ENCODE measurements at regions not wholly inside any gene's neighbourhood (a gene's known extent, or its start where the extent isn't known, plus 50 kb on each side); places are given as distances from the start of the nearest gene placed in this dataset.

DNA sequence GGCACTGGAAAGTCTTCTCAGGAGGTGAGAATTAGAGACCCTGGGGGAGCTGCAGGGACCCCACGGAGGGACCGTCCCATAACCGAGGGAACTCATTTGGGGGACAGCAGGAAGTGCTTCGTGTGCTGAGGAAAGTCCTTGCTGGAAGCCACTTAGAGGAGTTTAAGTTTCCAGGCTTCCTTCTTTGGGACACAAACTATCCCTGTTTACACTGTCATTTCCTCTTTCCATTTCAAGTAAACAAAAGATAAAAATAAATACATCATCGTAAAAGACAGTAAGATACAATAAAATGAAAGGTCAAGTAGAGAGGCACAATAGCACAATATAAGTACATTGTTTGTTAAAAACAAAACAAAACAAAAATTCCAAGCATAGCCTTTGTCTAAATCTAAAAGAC is 101.2 kb downstream of the TTLL2 start:
- H3K4me1 ChIP-seq (ENCODE audit: control insufficient read depth, low read length): no peaks in the 10 kb centered on the region
- no peaks in the 10 kb centered on the region for H3K79me2 ChIP-seq (ENCODE audit: control insufficient read depth, low read length)
- H3K4me3 ChIP-seq (ENCODE audit: low read length): no peak overlapping the region
- H3K4me2 ChIP-seq (ENCODE audit: low read length): no peak overlapping the region
- no peaks in the 10 kb centered on the region for H4K20me1 ChIP-seq (ENCODE audit: control insufficient read depth, insufficient read depth, low read depth, low read length)
- no peaks in the 10 kb centered on the region for H3F3A ChIP-seq (ENCODE audit: control insufficient read depth, insufficient read depth)
- TF ChIP-seq EZH2phosphoT487 (IDR thresholded peaks at IDR 0.05; ENCODE audit: borderline replicate concordance, low read length): no peak
- TF ChIP-seq, protein P1, sequence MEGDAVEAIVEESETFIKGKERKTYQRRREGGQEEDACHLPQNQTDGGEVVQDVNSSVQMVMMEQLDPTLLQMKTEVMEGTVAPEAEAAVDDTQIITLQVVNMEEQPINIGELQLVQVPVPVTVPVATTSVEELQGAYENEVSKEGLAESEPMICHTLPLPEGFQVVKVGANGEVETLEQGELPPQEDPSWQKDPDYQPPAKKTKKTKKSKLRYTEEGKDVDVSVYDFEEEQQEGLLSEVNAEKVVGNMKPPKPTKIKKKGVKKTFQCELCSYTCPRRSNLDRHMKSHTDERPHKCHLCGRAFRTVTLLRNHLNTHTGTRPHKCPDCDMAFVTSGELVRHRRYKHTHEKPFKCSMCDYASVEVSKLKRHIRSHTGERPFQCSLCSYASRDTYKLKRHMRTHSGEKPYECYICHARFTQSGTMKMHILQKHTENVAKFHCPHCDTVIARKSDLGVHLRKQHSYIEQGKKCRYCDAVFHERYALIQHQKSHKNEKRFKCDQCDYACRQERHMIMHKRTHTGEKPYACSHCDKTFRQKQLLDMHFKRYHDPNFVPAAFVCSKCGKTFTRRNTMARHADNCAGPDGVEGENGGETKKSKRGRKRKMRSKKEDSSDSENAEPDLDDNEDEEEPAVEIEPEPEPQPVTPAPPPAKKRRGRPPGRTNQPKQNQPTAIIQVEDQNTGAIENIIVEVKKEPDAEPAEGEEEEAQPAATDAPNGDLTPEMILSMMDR (IDR thresholded peaks at IDR 0.05; ENCODE audit: low read depth, low read length, poor library complexity, severe bottlenecking): no peak
- 0 out of 2 replicates have a peak, but pooled peaks cover 3% of the 10 kb centered on the region for H3K9me3 ChIP-seq (ENCODE audit: control insufficient read depth, insufficient read depth, low read length)
- H3K27me3 ChIP-seq (ENCODE audit: control insufficient read depth, low read length): no peaks in the 10 kb centered on the region
- H3K36me3 ChIP-seq (ENCODE audit: control insufficient read depth, low read length): no peaks in the 10 kb centered on the region
- no peaks in the 10 kb centered on the region for H3K9me2 ChIP-seq (replicated peaks; ENCODE audit: control insufficient read depth, low read length)
- no peak overlapping the region for H3K27ac ChIP-seq (ENCODE audit: low read depth, low read length)

DNA sequence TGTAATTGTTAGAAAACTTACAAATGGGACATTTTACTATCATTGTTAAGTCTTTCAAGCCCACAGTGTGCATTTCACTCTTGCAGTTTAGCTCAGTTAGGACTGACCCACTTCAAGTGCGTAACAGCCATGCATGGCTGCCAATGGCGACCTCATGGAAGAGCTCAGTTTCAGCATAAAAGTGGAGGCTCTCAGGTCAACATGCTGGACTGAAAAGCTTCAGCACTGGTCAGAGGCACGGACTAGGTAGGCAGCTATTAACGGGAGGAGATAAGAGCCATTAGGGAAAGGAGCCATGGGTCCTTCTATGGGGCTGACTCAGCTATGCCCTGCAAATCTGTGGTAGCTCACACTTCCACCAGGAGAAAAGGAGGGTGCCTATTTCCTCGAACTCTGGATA is 101.8 kb downstream of the TTLL2 start:
- TF ChIP-seq, protein P1 (IDR thresholded peaks at IDR 0.05; ENCODE audit: low read depth, low read length, poor library complexity, severe bottlenecking): no peak
- TF ChIP-seq EZH2phosphoT487 (IDR thresholded peaks at IDR 0.05; ENCODE audit: borderline replicate concordance, low read length): no peak
- H3K9me3 ChIP-seq (ENCODE audit: control insufficient read depth, insufficient read depth, low read length): 0 out of 2 replicates have a peak, but pooled peaks cover 3% of the 10 kb centered on the region
- H3K27ac ChIP-seq (ENCODE audit: low read depth, low read length): no peak overlapping the region
- H3K4me3 ChIP-seq (ENCODE audit: low read length): no peak overlapping the region
- no peak overlapping the region for H3K4me2 ChIP-seq (ENCODE audit: low read length)
- no peaks in the 10 kb centered on the region for H3K9me2 ChIP-seq (replicated peaks; ENCODE audit: control insufficient read depth, low read length)
- H3K27me3 ChIP-seq (ENCODE audit: control insufficient read depth, low read length): no peaks in the 10 kb centered on the region
- H3K4me1 ChIP-seq (ENCODE audit: control insufficient read depth, low read length): no peaks in the 10 kb centered on the region
- H4K20me1 ChIP-seq (ENCODE audit: control insufficient read depth, insufficient read depth, low read depth, low read length): no peaks in the 10 kb centered on the region
- H3K79me2 ChIP-seq (ENCODE audit: control insufficient read depth, low read length): no peaks in the 10 kb centered on the region
- no peaks in the 10 kb centered on the region for H3K36me3 ChIP-seq (ENCODE audit: control insufficient read depth, low read length)
- no peaks in the 10 kb centered on the region for H3F3A ChIP-seq (ENCODE audit: control insufficient read depth, insufficient read depth)

DNA sequence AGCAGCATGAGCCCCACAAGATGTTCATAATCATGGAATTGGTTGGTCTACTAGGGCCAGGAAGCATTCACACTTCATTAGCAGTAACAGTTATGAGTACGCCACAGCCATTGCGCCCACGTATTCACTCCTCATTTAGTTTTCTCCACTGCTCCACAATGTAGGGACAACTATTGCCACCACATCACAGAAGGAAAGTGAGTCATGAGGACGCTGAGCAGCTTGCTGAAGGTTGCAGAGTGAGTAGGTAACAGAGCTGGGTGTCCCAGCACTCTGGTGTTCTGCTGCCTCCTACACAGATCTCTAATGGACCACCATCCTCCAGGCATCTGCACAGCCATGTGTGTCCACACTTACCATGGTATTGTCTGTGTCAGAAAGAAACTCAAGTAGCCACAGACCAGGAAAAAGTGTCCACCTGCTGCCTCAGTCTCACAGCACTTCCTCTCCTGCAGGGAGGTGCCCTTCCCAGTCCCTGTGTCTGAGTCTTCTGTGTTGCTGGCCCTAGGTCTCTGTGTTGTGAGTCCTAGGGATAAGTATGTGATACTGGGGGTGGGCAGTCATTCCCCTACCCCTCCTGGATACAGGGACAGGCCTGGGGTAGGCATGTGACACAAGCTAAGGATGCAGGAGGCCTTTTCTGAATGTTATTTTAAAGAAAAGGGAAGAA is 103.9 kb downstream of the TTLL2 start:
- Histone ChIP-seq H3K4me1 (ENCODE audit: control insufficient read depth, low read length) (no peaks in the 10 kb centered on the region), H3K36me3 (ENCODE audit: control insufficient read depth, low read length) (no peaks in the 10 kb centered on the region), H3K9me3 (ENCODE audit: control insufficient read depth, insufficient read depth, low read length) (no peaks in the 10 kb centered on the region), H3F3A (ENCODE audit: control insufficient read depth, insufficient read depth) (no peaks in the 10 kb centered on the region), H3K27me3 (ENCODE audit: control insufficient read depth, low read length) (no peaks in the 10 kb centered on the region), H3K4me3 (ENCODE audit: low read length) (no peak overlapping the region), H3K4me2 (ENCODE audit: low read length) (no peak overlapping the region), H3K27ac (ENCODE audit: low read depth, low read length) (no peak overlapping the region), H3K79me2 (ENCODE audit: control insufficient read depth, low read length) (no peaks in the 10 kb centered on the region), H3K9me2 (replicated peaks; ENCODE audit: control insufficient read depth, low read length) (no peaks in the 10 kb centered on the region), H4K20me1 (ENCODE audit: control insufficient read depth, insufficient read depth, low read depth, low read length) (no peaks in the 10 kb centered on the region)
- TF ChIP-seq EZH2phosphoT487 (IDR thresholded peaks at IDR 0.05; ENCODE audit: borderline replicate concordance, low read length): no peak
- TF ChIP-seq, protein P1 (IDR thresholded peaks at IDR 0.05; ENCODE audit: low read depth, low read length, poor library complexity, severe bottlenecking): no peak

Measured in DOHH2 (cell line).